HAP-1 (cell line): ENCODE measurements at regions not wholly inside any gene's neighbourhood (a gene's known extent, or its start where the extent isn't known, plus 50 kb on each side); places are given as distances from the start of the nearest gene placed in this dataset.
"Not testable (repeated sequence)": the region's sequence is repeated elsewhere in the genome, so short reads cannot be mapped to it uniquely, and the experiment has no call there.

Source experiments
- DNase-seq, 2 experiments: peaks; one replicate each; pipeline ENCODE4 v3.0.0-alpha.2; 2016 to 2020; ENCODE audit warnings: low spot score in 2 of 2
- H3K27me3 ChIP-seq: fragments of 250-450 bp; sonication (Bioruptor Pico); 2 replicates; pipeline ENCODE4 v1.5.1; 2020; ENCODE audit warnings: low read depth, mild to moderate bottlenecking, moderate library complexity
- H3K36me3 ChIP-seq: fragments of 250-450 bp; sonication (Bioruptor Pico); replicated peaks from 2 replicates; pipeline ENCODE4 v1.5.1; 2020; ENCODE audit warnings: mild to moderate bottlenecking
- H3K4me1 ChIP-seq: fragments of 250-450 bp; sonication (Bioruptor Pico); 2 replicates; pipeline ENCODE4 v1.5.1; 2020; ENCODE audit warnings: mild to moderate bottlenecking
- H3K4me3 ChIP-seq: fragments of 250-450 bp; sonication (Bioruptor Pico); 2 replicates; pipeline ENCODE4 v1.5.1; 2020; ENCODE audit warnings: mild to moderate bottlenecking, moderate library complexity
- H3K9me3 ChIP-seq: fragments of 250-450 bp; sonication (Bioruptor Pico); 2 replicates; pipeline ENCODE4 v1.5.1; 2020; ENCODE audit warnings: mild to moderate bottlenecking, moderate library complexity
- in situ Hi-C: fragments of 300-500 bp; cut with MboI; formaldehyde crosslinking; loops from 3 replicates; pipeline ENCODE4 v1.14.3; 2020; ENCODE audit warnings: low sequenced_read_pairs, inconsistent platforms, mixed read lengths

- Histone ChIP-seq H3K4me1 (peaks cover 10% of the 10 kb centered on the region), H3K4me3 (no peak overlapping the region), H3K9me3 (no peaks in the 10 kb centered on the region), H3K27me3 (no peaks in the 10 kb centered on the region), H3K36me3 (no peaks in the 10 kb centered on the region)
- in situ Hi-C loops = no loop called here
- DNase-seq = no peak
Observed at GRCh38 chr6:144909753-144910285, 624.7 kb downstream of the UTRN start.

DNA sequence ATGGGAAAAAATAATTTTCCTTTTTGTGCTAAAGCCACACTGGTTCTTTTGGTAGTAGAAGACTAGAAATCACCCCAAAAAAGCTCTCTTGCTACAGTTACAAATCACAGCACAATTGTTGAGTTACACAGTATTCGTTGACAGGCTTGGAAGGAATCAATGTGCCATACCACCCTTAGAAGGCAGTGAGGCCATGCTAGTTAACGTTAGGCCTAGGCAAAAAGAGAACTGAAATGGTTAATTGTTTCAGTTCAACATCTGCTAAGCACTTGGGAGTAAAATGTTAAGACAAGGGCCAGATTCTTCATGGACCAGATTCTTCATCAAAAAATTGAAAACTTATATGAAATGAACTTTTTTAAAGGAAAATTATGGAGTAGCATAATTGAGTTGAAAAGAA is 626.2 kb downstream of the UTRN start:
- Histone ChIP-seq H3K27me3 (no peaks in the 10 kb centered on the region), H3K9me3 (no peaks in the 10 kb centered on the region), H3K4me1 (peaks cover 10% of the 10 kb centered on the region), H3K36me3 (no peaks in the 10 kb centered on the region), H3K4me3 (no peak overlapping the region)
- in situ Hi-C loops = no loop called here
- no peak for DNase-seq

DNA sequence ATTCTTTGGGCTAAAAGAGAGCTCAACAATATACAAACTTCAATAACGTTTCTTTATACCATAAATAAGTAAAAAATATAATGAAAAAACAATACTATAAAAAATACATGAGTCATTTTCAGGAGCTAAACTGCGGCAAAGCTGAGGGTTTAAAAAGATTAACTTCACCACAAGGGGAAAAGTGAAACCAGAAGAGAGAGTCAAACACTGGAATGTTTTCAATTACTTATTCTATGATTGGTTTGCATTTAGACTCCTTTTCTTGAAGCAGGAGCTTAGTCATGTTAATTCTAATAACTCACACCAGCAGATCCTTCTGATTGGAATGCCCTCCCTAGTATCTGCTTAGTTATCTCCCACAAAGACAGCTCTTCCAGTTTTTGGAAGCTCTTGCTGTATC is 627.3 kb downstream of the UTRN start:
- no peaks in the 10 kb centered on the region for H3K36me3 ChIP-seq
- peaks cover 10% of the 10 kb centered on the region for H3K4me1 ChIP-seq
- H3K27me3 ChIP-seq = no peaks in the 10 kb centered on the region
- H3K9me3 ChIP-seq = no peaks in the 10 kb centered on the region
- in situ Hi-C loops = no loop called here
- peak in 1 of 2 experiments; percentile 79 for DNase-seq
- no peak overlapping the region for H3K4me3 ChIP-seq

DNA sequence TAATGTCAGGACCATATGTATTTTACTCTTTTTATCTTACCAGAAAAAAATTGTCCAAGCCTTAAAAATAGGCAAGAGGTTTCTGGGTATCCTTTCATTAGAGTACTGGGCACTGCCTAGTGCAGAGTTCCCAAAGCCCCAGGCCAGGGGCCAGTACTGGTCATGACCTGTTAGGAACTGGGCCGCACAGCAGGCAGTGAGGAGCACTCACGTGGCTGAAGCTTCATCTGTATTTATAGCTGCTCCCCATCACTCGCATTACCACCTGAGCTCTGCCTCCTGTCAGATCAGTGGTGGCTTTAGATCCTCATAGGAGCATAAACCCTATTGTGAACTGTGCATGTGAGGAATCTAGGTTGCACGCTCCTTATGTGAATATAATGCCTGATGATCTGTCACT is 632.9 kb downstream of the UTRN start:
- Histone ChIP-seq H3K36me3 (no peaks in the 10 kb centered on the region), H3K4me3 (no peak overlapping the region), H3K27me3 (no peaks in the 10 kb centered on the region), H3K9me3 (no peaks in the 10 kb centered on the region), H3K4me1 (peaks cover 24% of the 10 kb centered on the region)
- in situ Hi-C loops = no loop called here
- DNase-seq = no peak

- peaks cover 24% of the 10 kb centered on the region for H3K4me1 ChIP-seq
- in situ Hi-C loops = no loop called here
- peak; percentile 28 to 94 for DNase-seq
Observed at GRCh38 chr6:144919560-144919959, 634.4 kb downstream of the UTRN start.

DNA sequence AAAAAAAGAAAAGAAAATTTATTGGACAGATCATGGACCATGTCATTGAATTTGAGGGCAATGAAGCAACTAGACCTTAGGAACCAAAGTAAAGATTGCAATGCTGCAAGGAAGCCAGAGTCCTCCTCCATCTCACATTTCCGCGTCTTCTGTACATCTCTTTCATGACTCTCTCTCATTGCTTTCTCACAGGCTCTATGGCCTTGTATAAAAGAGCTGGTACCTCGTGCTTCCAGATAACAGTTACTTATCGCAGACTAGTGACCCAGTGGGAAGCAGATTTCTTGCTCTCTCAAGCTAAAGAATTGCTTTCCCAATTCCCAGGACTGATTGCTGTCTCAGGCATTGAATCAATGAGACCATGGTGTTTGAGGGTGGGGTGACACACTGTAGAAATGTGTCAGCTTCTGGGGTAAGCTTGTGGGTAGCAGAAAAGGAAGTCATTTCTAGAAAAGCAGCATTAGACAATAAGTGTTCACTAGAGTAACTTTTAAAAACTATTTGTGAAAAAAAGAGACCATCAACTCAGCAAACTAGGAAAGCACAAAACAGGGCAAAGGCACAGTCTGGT is 635.3 kb downstream of the UTRN start:
- in situ Hi-C loops = no loop called here
- H3K9me3 ChIP-seq = no peaks in the 10 kb centered on the region
- H3K4me1 ChIP-seq = peaks cover 24% of the 10 kb centered on the region
- no peaks in the 10 kb centered on the region for H3K27me3 ChIP-seq
- DNase-seq = no peak
- H3K36me3 ChIP-seq = no peaks in the 10 kb centered on the region
- no peak overlapping the region for H3K4me3 ChIP-seq

More at GRCh38 chr6:144919560-144919959, 634.4 kb downstream of the UTRN start:
- Histone ChIP-seq H3K36me3 (no peaks in the 10 kb centered on the region), H3K9me3 (no peaks in the 10 kb centered on the region), H3K4me3 (no peak overlapping the region), H3K27me3 (no peaks in the 10 kb centered on the region)

GRCh38 chr6:144921206-144921975 is 636.3 kb downstream of the UTRN start:
- Histone ChIP-seq H3K9me3 (no peaks in the 10 kb centered on the region), H3K4me1 (peaks cover 24% of the 10 kb centered on the region), H3K4me3 (no peak overlapping the region), H3K27me3 (no peaks in the 10 kb centered on the region), H3K36me3 (no peaks in the 10 kb centered on the region)
- in situ Hi-C loops = no loop called here
- no peak for DNase-seq

GRCh38 chr6:144922120-144922722 is 637.1 kb downstream of the UTRN start:
- no peak for DNase-seq
- Histone ChIP-seq H3K4me3 (no peak overlapping the region), H3K27me3 (no peaks in the 10 kb centered on the region), H3K9me3 (no peaks in the 10 kb centered on the region), H3K36me3 (no peaks in the 10 kb centered on the region), H3K4me1 (peaks cover 24% of the 10 kb centered on the region)
- in situ Hi-C loops = no loop called here

DNA sequence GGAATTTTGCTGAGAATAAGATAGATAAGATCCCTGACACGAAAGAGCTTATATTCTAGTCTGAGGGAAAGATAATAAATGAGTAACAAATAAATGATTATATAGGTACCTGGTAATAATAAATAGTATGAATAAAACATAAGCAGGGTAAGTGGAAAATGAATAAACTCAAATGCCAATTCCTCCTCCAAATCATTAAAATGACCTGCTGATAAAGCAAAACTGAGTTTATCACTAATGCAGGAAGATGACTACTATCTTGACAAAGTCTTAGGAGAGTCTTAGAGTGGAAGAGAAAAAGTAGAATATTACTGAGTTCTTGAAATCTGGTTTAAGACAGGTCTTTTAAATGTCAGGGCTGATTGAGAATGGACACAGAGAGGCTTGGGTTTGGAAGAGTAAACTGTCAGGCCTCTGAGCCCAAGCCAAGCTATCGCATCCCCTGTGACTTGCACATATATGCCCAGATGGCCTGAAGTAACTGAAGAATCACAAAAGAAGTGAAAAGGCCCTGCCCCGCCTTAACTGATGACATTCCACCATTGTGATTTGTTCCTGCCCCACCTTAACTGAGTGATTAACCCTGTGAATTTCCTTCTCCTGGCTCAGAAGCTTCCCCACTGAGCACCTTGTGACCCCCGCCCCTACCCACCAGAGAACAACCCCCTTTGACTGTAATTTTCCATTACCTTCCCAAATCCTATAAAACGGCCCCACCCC is 637.8 kb downstream of the UTRN start:
- H3K36me3 ChIP-seq, H3K9me3 ChIP-seq, DNase-seq, H3K4me3 ChIP-seq, in situ Hi-C loops, H3K27me3 ChIP-seq: not testable (repeated sequence)
- peaks cover 24% of the 10 kb centered on the region for H3K4me1 ChIP-seq

- H3K4me1 ChIP-seq = peaks cover 24% of the 10 kb centered on the region
- H3K9me3 ChIP-seq, in situ Hi-C loops, H3K27me3 ChIP-seq, DNase-seq, H3K4me3 ChIP-seq, H3K36me3 ChIP-seq: not testable (repeated sequence)
Observed at GRCh38 chr6:144923491-144923787, 638.3 kb downstream of the UTRN start.

DNA sequence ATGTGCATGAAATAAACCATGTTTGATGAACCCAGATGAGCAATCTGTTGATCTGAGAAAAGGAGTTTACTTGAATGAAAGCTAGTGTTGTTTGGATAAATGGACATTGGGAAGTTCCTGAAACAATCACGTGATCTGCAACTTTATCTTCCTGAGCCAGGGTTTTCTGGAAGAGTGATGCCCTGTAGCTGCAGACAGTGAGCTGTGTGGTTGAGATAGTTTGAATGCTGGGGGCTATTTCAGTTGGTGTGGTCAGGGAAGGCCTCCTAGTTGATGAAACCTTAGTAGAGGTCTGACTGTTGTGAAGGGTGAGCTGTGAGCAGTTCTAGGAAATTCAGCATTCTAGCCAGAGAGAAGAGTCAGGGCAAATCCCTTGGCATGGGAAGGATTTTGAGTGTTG is 643.7 kb downstream of the UTRN start:
- peaks cover 2% of the 10 kb centered on the region; the same call in 1 of the 2 replicates for H3K4me1 ChIP-seq
- in situ Hi-C loops = loop anchor here (25.0 kb wide), 1 partner anchor 342 kb away; no protein-coding TSS in a partner anchor

GRCh38 chr6:144929262-144929661 is 644.1 kb downstream of the UTRN start:
- in situ Hi-C loops = loop anchor here (25.0 kb wide), 1 partner anchor 342 kb away; no protein-coding TSS in a partner anchor
- peaks cover 2% of the 10 kb centered on the region; the same call in 1 of the 2 replicates for H3K4me1 ChIP-seq
- DNase-seq = no peak
- no peak overlapping the region for H3K4me3 ChIP-seq
- no peaks in the 10 kb centered on the region for H3K9me3 ChIP-seq
- H3K36me3 ChIP-seq = no peaks in the 10 kb centered on the region
- H3K27me3 ChIP-seq = no peaks in the 10 kb centered on the region

More for the DNA sequence above, 643.7 kb downstream of the UTRN start:
- Histone ChIP-seq H3K9me3 (no peaks in the 10 kb centered on the region), H3K27me3 (no peaks in the 10 kb centered on the region), H3K36me3 (no peaks in the 10 kb centered on the region), H3K4me3 (no peak overlapping the region)
- DNase-seq = no peak

GRCh38 chr6:144931172-144932035 is 646.3 kb downstream of the UTRN start:
- no peaks in the 10 kb centered on the region for H3K9me3 ChIP-seq
- peaks cover 2% of the 10 kb centered on the region; the same call in 1 of the 2 replicates for H3K4me1 ChIP-seq
- no peak overlapping the region for H3K4me3 ChIP-seq
- no peaks in the 10 kb centered on the region for H3K36me3 ChIP-seq
- peak; percentile 49 to 72 for DNase-seq
- H3K27me3 ChIP-seq = no peaks in the 10 kb centered on the region
- in situ Hi-C loops = loop anchor here (25.0 kb wide), 1 partner anchor 344 kb away; no protein-coding TSS in a partner anchor
